DOHH2 (cell line): ENCODE measurements at regions not wholly inside any gene's neighbourhood (a gene's known extent, or its start where the extent isn't known, plus 50 kb on each side); places are given as distances from the start of the nearest gene placed in this dataset.

Experiments
- H3F3A ChIP-seq: fragments of 200-600 bp; sonication (generic), shearing (Covaris generic); 2 replicates; pipeline ENCODE4 v1.6.0; 2016; ENCODE audit warnings: antibody characterized with exemption, mild to moderate bottlenecking; ENCODE audit not compliant: control insufficient read depth, insufficient read depth
- H3K27ac ChIP-seq: fragments of 200-600 bp; sonication (generic); 2 replicates; pipeline ENCODE4 v1.5.1; 2014; ENCODE audit warnings: low read depth, mild to moderate bottlenecking, low read length, moderate library complexity
- H3K27me3 ChIP-seq: fragments of 200-600 bp; sonication (generic); 2 replicates; pipeline ENCODE4 v1.6.1; 2014; ENCODE audit warnings: mild to moderate bottlenecking, low read length, mixed read lengths; ENCODE audit not compliant: control insufficient read depth
- H3K36me3 ChIP-seq: fragments of 200-600 bp; sonication (generic); 2 replicates; pipeline ENCODE4 v1.6.1; 2014; ENCODE audit warnings: mild to moderate bottlenecking, low read length, moderate library complexity, mixed read lengths; ENCODE audit not compliant: control insufficient read depth
- H3K4me1 ChIP-seq: fragments of 200-600 bp; sonication (generic); 2 replicates; pipeline ENCODE4 v1.6.1; 2014; ENCODE audit warnings: mild to moderate bottlenecking, low read length, mixed read lengths; ENCODE audit not compliant: control insufficient read depth
- H3K4me2 ChIP-seq: fragments of 200-600 bp; sonication (generic); 2 replicates; pipeline ENCODE4 v1.6.0; 2014; ENCODE audit warnings: mild to moderate bottlenecking, low read length, moderate library complexity
- H3K4me3 ChIP-seq: fragments of 200-600 bp; sonication (generic); 2 replicates; pipeline ENCODE4 v1.5.1; 2014; ENCODE audit warnings: mild to moderate bottlenecking, low read length, mixed read lengths
- H3K79me2 ChIP-seq: fragments of 200-600 bp; sonication (generic); 2 replicates; pipeline ENCODE4 v1.6.1; 2014; ENCODE audit warnings: mild to moderate bottlenecking, low read length, mixed read lengths; ENCODE audit not compliant: control insufficient read depth
- H3K9me2 ChIP-seq: fragments of 200-600 bp; sonication (generic); replicated peaks from 2 replicates; pipeline ENCODE4 v1.6.1; 2014; ENCODE audit warnings: mild to moderate bottlenecking, low read length, mixed read lengths; ENCODE audit not compliant: control insufficient read depth
- H3K9me3 ChIP-seq: fragments of 200-600 bp; sonication (generic); 2 replicates; pipeline ENCODE4 v1.6.1; 2014; ENCODE audit warnings: antibody characterized with exemption, low read length, mixed read lengths; ENCODE audit not compliant: control insufficient read depth, insufficient read depth
- H4K20me1 ChIP-seq: fragments of 200-600 bp; sonication (generic); 2 replicates; pipeline ENCODE4 v1.6.0; 2014; ENCODE audit warnings: low read depth, mild to moderate bottlenecking, antibody characterized with exemption, low read length, moderate library complexity; ENCODE audit not compliant: control insufficient read depth, insufficient read depth
- EZH2phosphoT487 ChIP-seq: fragments of 200-600 bp; sonication (generic); IDR thresholded peaks from 2 replicates; pipeline ENCODE4 v1.6.1; 2017; ENCODE audit warnings: borderline replicate concordance, mild to moderate bottlenecking, antibody characterized with exemption, low read length, moderate library complexity, mixed read lengths
- TF ChIP-seq, protein P1 (sequence below): fragments of 200-600 bp; sonication (generic); IDR thresholded peaks from one replicate; pipeline ENCODE4 v1.5.1; 2014; ENCODE audit warnings: antibody characterized with exemption, mild to moderate bottlenecking, low read depth, low read length; ENCODE audit not compliant: poor library complexity, severe bottlenecking

DNA sequence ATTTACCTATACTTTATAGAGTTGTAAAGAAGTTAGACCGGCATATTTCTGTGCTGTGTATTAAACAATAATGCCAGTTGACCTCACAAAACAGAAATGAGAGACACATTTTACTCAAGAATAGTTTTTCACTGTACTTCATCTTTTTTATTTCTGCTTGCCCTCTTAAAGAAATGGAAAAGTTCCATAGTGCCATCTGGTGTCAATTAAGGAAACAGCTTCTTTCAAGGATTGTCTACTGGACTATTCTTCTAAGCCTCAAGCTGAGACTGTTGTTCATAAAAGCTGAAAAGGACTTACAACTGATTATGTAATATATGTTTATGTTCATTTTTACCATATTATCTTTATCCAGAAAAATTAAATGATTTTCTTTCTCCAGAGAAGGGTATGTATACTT lies 1523.7 kb downstream of the ARAP2 start:
- no peaks in the 10 kb centered on the region for H4K20me1 ChIP-seq

GRCh38 chr4:34721835-34722234 lies 1522.5 kb downstream of the ARAP2 start:
- no peak for TF ChIP-seq EZH2phosphoT487
- TF ChIP-seq, protein P1, sequence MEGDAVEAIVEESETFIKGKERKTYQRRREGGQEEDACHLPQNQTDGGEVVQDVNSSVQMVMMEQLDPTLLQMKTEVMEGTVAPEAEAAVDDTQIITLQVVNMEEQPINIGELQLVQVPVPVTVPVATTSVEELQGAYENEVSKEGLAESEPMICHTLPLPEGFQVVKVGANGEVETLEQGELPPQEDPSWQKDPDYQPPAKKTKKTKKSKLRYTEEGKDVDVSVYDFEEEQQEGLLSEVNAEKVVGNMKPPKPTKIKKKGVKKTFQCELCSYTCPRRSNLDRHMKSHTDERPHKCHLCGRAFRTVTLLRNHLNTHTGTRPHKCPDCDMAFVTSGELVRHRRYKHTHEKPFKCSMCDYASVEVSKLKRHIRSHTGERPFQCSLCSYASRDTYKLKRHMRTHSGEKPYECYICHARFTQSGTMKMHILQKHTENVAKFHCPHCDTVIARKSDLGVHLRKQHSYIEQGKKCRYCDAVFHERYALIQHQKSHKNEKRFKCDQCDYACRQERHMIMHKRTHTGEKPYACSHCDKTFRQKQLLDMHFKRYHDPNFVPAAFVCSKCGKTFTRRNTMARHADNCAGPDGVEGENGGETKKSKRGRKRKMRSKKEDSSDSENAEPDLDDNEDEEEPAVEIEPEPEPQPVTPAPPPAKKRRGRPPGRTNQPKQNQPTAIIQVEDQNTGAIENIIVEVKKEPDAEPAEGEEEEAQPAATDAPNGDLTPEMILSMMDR = no peak
- no peaks in the 10 kb centered on the region for H3K4me1 ChIP-seq

More for the DNA sequence above, 1523.7 kb downstream of the ARAP2 start:
- Histone ChIP-seq H3F3A (no peaks in the 10 kb centered on the region), H3K4me1 (no peaks in the 10 kb centered on the region), H3K36me3 (no peaks in the 10 kb centered on the region), H3K27me3 (no peaks in the 10 kb centered on the region), H3K9me3 (no peaks in the 10 kb centered on the region), H3K79me2 (no peaks in the 10 kb centered on the region), H3K27ac (no peak overlapping the region), H3K4me3 (no peak overlapping the region), H3K9me2 (no peaks in the 10 kb centered on the region), H3K4me2 (no peak overlapping the region)
- TF ChIP-seq, protein P1 = peak; percentile 44
- no peak for TF ChIP-seq EZH2phosphoT487

GRCh38 chr4:34723605-34724004 lies 1520.7 kb downstream of the ARAP2 start:
- H3K36me3 ChIP-seq = no peaks in the 10 kb centered on the region
- no peaks in the 10 kb centered on the region for H4K20me1 ChIP-seq
- H3K4me3 ChIP-seq = no peak overlapping the region
- H3K27ac ChIP-seq = no peak overlapping the region
- H3K4me1 ChIP-seq = no peaks in the 10 kb centered on the region
- H3K4me2 ChIP-seq = no peak overlapping the region
- H3K9me2 ChIP-seq = no peaks in the 10 kb centered on the region
- H3K9me3 ChIP-seq = no peaks in the 10 kb centered on the region
- TF ChIP-seq, protein P1 = no peak
- no peak for TF ChIP-seq EZH2phosphoT487
- no peaks in the 10 kb centered on the region for H3K79me2 ChIP-seq
- H3K27me3 ChIP-seq = no peaks in the 10 kb centered on the region
- H3F3A ChIP-seq = no peaks in the 10 kb centered on the region

More at GRCh38 chr4:34721835-34722234, 1522.5 kb downstream of the ARAP2 start:
- no peaks in the 10 kb centered on the region for H3K36me3 ChIP-seq
- no peaks in the 10 kb centered on the region for H3F3A ChIP-seq
- no peaks in the 10 kb centered on the region for H3K9me2 ChIP-seq
- H4K20me1 ChIP-seq = no peaks in the 10 kb centered on the region
- H3K79me2 ChIP-seq = no peaks in the 10 kb centered on the region
- no peak overlapping the region for H3K4me3 ChIP-seq
- no peaks in the 10 kb centered on the region for H3K27me3 ChIP-seq
- no peak overlapping the region for H3K4me2 ChIP-seq
- H3K9me3 ChIP-seq = no peaks in the 10 kb centered on the region
- no peak overlapping the region for H3K27ac ChIP-seq
